ENCODE measurements at regions not wholly inside any gene's neighbourhood (a gene's known extent, or its start where the extent isn't known, plus 50 kb on each side); places are given as distances from the start of the nearest gene placed in this dataset.

DNA sequence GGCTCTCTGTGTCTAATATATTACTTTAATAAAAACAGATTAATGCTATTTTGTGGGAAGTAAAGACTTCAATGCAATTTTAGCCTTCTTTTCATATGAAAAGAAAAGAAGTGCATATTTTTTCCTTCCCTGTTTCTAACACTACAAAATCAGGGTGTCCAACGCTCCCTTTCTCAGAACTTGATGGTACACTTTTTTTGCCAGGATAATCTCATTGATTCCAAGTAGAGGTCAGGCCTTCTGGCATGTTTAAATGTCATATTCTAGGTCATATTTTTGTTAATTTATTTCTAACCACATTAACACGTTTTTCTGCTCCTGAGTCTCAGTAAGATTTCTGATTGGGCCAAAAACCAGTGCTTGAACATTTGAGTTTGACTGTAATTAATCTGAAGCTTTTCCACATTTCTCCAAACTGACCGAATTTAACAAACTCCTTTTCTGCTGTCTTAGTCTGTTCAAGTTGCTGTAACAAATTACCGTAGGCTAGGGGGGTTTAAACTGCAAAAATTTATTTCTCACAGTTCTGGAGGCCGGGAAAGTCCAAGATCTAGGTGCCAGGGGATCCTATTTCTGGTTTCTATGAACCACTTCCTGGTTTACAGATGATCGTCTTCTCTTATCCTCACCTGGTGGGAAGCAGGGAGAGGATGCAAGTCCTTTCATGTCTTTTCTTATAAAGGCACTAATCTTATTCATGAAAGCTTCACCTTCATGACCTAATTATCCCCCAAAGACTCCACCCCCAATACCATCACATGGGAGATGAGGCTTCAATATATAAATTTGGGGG is 63.2 kb upstream of the ELL2 start:
- Mint-ChIP-seq H3K4me1 (ENCODE audit: low read depth) (no peaks in the 10 kb centered on the region), H3K4me3 (no peak overlapping the region), H3K36me3 (no peaks in the 10 kb centered on the region), H3K27ac (no peak overlapping the region), H3K9me3 (ENCODE audit: low read depth) (no peaks in the 10 kb centered on the region), H3K27me3 (peaks cover 3% of the 10 kb centered on the region)

DNA sequence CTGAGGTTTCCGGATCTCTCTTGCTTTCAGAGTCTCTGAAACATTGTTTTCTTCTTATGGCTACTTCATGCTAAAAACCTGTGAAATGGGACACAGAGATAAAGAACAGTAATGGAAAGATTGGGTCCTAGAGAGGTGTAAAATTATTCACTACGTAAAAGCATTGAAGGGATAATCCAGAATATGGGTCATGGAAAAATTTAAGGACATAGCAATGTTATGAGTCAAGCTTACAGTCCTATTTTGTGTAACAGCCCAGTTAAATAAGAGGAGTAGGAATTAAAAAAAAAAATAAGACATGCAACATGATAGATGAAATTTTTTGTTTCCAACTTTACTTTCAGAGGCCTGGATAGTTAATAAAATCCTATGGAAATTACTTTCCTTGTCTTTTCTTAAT is 61.9 kb upstream of the ELL2 start:
- Mint-ChIP-seq H3K36me3 (no peaks in the 10 kb centered on the region), H3K27me3 (peaks cover 3% of the 10 kb centered on the region), H3K9me3 (ENCODE audit: low read depth) (no peaks in the 10 kb centered on the region)

DNA sequence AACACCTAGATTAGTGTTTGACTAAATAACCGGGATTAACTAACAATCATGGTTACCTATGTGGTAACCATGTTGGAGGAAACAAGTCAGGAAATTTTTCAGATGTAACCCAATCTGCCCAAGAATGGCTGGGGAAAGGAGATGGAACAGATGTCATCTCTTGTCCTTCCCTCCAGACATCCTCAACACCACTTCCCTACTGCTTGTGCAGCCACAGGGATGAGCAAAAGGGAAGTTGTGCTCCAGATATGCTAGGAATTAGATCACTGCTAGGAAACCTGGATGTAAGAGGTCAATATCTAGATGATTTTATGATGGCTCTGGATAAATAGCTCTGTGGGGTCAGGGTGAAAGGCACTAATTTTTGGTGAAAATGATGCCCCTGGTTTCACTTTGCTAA is 61.3 kb upstream of the ELL2 start:
- H3K9me3 Mint-ChIP-seq (ENCODE audit: low read depth) = no peaks in the 10 kb centered on the region
- no peaks in the 10 kb centered on the region for H3K36me3 Mint-ChIP-seq
- H3K27me3 Mint-ChIP-seq = peaks cover 3% of the 10 kb centered on the region
- no peak overlapping the region for H3K4me3 Mint-ChIP-seq
- H3K4me1 Mint-ChIP-seq (ENCODE audit: low read depth) = no peaks in the 10 kb centered on the region
- H3K27ac Mint-ChIP-seq = no peak overlapping the region

More for the DNA sequence above, 61.9 kb upstream of the ELL2 start:
- H3K4me1 Mint-ChIP-seq (ENCODE audit: low read depth) = no peaks in the 10 kb centered on the region
- no peak overlapping the region for H3K4me3 Mint-ChIP-seq
- no peak overlapping the region for H3K27ac Mint-ChIP-seq

DNA sequence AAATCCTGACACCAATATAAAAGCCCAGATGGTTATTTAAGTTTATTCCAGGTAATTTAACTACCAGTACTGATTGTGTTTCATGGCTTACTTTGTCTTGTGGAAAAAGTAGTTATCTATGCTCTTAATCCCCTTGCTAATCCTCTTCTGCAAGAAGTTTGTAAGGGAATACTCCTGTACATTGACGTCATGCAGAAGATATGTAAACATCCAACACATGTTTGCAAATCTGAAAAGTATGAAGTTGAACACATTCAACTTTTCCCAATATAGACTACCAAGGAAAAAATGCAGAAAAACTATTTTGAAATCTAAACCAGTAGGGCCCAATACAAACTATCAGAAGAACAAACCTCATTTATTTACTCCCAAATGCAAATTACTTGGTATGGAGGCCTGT is 56.3 kb upstream of the ELL2 start:
- H3K4me1 Mint-ChIP-seq (ENCODE audit: low read depth) = no peaks in the 10 kb centered on the region
- no peaks in the 10 kb centered on the region for H3K27me3 Mint-ChIP-seq
- no peak overlapping the region for H3K4me3 Mint-ChIP-seq
- H3K36me3 Mint-ChIP-seq = peaks cover 3% of the 10 kb centered on the region
- H3K27ac Mint-ChIP-seq = no peak overlapping the region
- H3K9me3 Mint-ChIP-seq (ENCODE audit: low read depth) = peaks cover 4% of the 10 kb centered on the region

DNA sequence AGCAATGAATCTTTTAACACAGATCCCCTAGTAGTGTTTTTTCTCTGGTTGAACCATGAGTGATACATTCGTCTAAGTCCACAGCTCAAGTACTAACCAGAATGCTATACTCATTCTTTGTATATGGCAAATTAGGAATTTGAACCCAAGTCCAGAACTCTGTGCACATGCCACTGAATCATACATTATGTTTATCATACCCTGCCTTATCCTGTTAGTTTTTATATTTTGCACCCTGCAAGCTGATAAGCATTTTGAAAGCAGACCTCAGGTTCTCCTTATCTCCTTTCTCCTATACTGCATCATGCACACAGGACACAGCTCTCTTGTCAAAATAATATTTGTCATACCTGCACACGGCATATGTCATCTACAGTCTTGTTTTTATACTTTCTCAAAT is 54.6 kb upstream of the ELL2 start:
- Mint-ChIP-seq H3K27ac (no peak overlapping the region), H3K4me1 (ENCODE audit: low read depth) (no peaks in the 10 kb centered on the region), H3K9me3 (ENCODE audit: low read depth) (peaks cover 4% of the 10 kb centered on the region), H3K4me3 (no peak overlapping the region), H3K27me3 (no peaks in the 10 kb centered on the region), H3K36me3 (peaks cover 3% of the 10 kb centered on the region)

DNA sequence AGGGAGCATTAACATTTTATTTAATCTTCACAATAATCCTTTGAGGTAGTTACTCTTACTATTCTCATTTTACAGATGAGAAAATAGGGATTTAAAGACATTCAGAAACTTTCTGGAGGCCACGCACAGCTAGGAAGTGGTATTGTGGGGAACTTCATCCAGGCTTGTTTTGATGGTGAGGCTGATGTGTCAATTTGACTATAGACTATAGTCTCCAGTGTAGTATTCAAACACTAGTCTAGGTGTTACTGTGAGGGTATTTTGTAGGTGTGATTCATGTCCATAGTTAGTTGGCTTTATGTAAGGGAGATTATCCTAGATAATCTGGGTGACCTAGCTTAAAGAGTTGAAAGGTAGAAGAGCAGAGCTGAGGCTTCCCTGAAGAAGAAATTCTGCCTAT is 54.1 kb upstream of the ELL2 start:
- Mint-ChIP-seq H3K27me3 (no peaks in the 10 kb centered on the region), H3K36me3 (peaks cover 3% of the 10 kb centered on the region), H3K4me1 (ENCODE audit: low read depth) (no peaks in the 10 kb centered on the region), H3K27ac (no peak overlapping the region), H3K9me3 (ENCODE audit: low read depth) (peaks cover 4% of the 10 kb centered on the region), H3K4me3 (no peak overlapping the region)

DNA sequence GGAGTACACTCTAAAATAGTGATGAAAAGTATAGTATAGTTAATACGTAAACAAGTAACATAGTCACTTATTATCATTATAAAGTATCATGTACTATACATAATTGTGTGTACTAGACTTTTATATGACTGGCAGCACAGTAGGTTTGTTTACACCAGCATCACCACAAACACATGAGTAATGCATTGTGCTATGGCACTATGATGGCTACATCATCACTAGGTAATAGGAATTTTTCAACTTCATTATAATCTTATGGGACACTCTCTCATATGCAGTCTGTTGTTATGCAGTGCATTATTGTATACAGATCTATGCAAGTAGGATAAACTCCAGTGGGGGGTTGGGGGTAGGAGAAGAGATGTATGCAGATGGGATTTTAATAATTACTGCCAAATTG is 52.7 kb upstream of the ELL2 start:
- Mint-ChIP-seq H3K9me3 (ENCODE audit: low read depth) (peaks cover 4% of the 10 kb centered on the region), H3K27me3 (no peaks in the 10 kb centered on the region), H3K4me3 (no peak overlapping the region), H3K4me1 (ENCODE audit: low read depth) (no peaks in the 10 kb centered on the region), H3K36me3 (peaks cover 3% of the 10 kb centered on the region), H3K27ac (no peak overlapping the region)

DNA sequence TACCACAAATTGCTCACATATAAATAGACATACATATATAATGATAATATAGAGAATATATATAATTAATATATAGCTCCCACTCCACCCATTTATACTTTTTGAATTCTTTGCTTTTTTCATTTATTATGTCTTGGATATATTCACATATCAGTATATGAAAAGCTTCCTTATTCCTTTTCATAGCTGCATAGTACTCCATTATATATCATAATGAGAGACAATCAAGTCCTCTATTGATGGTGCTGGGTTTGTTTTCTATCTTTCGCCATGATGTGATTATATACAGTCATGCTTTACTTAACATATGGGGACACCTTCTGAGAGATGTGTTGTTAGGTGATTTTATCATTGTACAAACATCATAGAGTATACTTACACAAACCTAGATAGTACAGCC is 51.6 kb upstream of the ELL2 start:
- peaks cover 4% of the 10 kb centered on the region for H3K9me3 Mint-ChIP-seq (ENCODE audit: low read depth)
- H3K27ac Mint-ChIP-seq = no peak overlapping the region
- H3K4me3 Mint-ChIP-seq = no peak overlapping the region
- H3K36me3 Mint-ChIP-seq = peaks cover 3% of the 10 kb centered on the region
- no peaks in the 10 kb centered on the region for H3K4me1 Mint-ChIP-seq (ENCODE audit: low read depth)
- no peaks in the 10 kb centered on the region for H3K27me3 Mint-ChIP-seq

DNA sequence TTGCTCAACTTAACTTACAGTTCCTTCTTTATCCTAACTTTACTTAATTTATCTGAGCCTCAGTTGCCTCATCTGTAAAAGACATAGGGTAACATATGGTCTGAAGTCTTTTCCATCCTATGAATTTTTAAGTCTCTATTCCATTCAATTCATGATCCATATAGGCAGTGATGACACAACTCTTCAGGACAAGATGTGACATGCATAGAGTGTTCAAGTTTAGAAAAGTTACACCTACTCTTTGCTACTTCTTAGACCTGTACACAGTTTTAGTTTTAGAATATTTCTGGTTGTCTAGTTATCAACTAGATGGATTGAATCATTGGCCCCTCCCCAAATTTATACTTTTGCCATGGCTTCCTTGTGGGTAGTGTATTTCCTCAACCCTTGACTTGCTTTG is 50.7 kb upstream of the ELL2 start:
- Mint-ChIP-seq H3K36me3 (peaks cover 3% of the 10 kb centered on the region), H3K27me3 (no peaks in the 10 kb centered on the region), H3K27ac (no peak overlapping the region), H3K9me3 (ENCODE audit: low read depth) (peaks cover 4% of the 10 kb centered on the region), H3K4me1 (ENCODE audit: low read depth) (no peaks in the 10 kb centered on the region), H3K4me3 (no peak overlapping the region)

Data from activated naive CD8-positive, alpha-beta T cell (primary cell).